ENCODE measurements at regions not wholly inside any gene's neighbourhood (a gene's known extent, or its start where the extent isn't known, plus 50 kb on each side); places are given as distances from the start of the nearest gene placed in this dataset.

- H3K27me3 Mint-ChIP-seq (ENCODE audit: insufficient read depth, unreplicated experiment), result no peaks in the 10 kb centered on the region
- no peak overlapping the region for H3K27ac Mint-ChIP-seq (ENCODE audit: low read depth, unreplicated experiment)
- no TSS peak for BruUV-seq (replicated peaks)
- H3K9me3 Mint-ChIP-seq (ENCODE audit: unreplicated experiment), result no peaks in the 10 kb centered on the region
- intact Hi-C loops (cut with micrococcal nuclease), result no loop called here
- ChIA-PET POLR2A (no interaction called here), CTCF (interaction anchor here (0.7 kb wide), 1 partner anchor 1374 kb away, joined by 3 read pairs; no protein-coding TSS in a partner anchor)
- no peak overlapping the region for H3K4me3 Mint-ChIP-seq (ENCODE audit: unreplicated experiment)
- no peaks in the 10 kb centered on the region for H3K36me3 Mint-ChIP-seq (ENCODE audit: insufficient read depth, unreplicated experiment)
- DNase-seq (ENCODE audit: unreplicated experiment), result peak; percentile 5
- TF ChIP-seq, protein P1, sequence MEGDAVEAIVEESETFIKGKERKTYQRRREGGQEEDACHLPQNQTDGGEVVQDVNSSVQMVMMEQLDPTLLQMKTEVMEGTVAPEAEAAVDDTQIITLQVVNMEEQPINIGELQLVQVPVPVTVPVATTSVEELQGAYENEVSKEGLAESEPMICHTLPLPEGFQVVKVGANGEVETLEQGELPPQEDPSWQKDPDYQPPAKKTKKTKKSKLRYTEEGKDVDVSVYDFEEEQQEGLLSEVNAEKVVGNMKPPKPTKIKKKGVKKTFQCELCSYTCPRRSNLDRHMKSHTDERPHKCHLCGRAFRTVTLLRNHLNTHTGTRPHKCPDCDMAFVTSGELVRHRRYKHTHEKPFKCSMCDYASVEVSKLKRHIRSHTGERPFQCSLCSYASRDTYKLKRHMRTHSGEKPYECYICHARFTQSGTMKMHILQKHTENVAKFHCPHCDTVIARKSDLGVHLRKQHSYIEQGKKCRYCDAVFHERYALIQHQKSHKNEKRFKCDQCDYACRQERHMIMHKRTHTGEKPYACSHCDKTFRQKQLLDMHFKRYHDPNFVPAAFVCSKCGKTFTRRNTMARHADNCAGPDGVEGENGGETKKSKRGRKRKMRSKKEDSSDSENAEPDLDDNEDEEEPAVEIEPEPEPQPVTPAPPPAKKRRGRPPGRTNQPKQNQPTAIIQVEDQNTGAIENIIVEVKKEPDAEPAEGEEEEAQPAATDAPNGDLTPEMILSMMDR (IDR thresholded peaks at IDR 0.05; ENCODE audit: unreplicated experiment), result no peak
- H3K4me1 Mint-ChIP-seq (ENCODE audit: insufficient read depth, unreplicated experiment), result no peaks in the 10 kb centered on the region
Measured at GRCh38 chr16:55116165-55116920, 185.7 kb downstream of the IRX5 start.

DNA sequence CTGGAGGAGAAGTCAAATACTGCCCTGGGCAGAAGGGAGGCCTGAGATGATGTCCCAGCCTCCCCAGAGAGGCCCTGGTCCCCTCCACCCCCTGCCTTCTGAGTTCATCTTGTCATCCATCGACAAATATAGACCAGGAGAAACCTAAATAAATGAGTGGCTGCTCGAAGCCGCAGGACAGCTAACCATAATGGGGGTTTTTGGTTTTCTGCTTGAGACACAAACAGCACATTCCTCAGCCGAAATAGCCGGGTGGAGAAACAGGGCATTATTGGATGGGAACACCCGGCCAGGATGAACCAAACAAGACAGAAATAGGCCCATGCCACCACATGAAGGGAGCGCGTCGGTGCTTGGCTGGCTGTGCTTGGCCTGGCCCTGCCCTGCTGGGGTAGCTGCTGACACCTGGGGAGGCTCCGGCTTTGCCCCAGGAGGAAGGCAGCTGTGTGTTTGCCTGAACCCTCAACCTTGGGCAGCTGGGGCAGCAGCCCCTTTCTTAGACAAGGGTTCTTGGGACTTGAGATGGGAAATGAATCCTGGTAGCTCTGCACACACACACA is 188.1 kb downstream of the IRX5 start:
- Mint-ChIP-seq H3K27me3 (ENCODE audit: insufficient read depth, unreplicated experiment) (no peaks in the 10 kb centered on the region), H3K4me1 (ENCODE audit: insufficient read depth, unreplicated experiment) (no peaks in the 10 kb centered on the region), H3K9me3 (ENCODE audit: unreplicated experiment) (no peaks in the 10 kb centered on the region), H3K4me3 (ENCODE audit: unreplicated experiment) (no peak overlapping the region), H3K36me3 (ENCODE audit: insufficient read depth, unreplicated experiment) (no peaks in the 10 kb centered on the region), H3K27ac (ENCODE audit: low read depth, unreplicated experiment) (no peak overlapping the region)
- POLR2A ChIA-PET, result no interaction called here
- CTCF ChIA-PET, result interaction anchor here (0.6 kb wide), 1 partner anchor 252 kb away, joined by 4 read pairs; no protein-coding TSS in a partner anchor
- intact Hi-C loops (cut with micrococcal nuclease), result no loop called here
- TF ChIP-seq, protein P1 (IDR thresholded peaks at IDR 0.05; ENCODE audit: unreplicated experiment), result no peak
- BruUV-seq (replicated peaks), result no TSS peak
- no peak for DNase-seq (ENCODE audit: unreplicated experiment)

- ChIA-PET CTCF (interaction anchor here (0.6 to 1.3 kb wide), 4 partner anchors 66 to 344 kb away, joined by 4 to 5 read pairs (median 4); no protein-coding TSS in a partner anchor), POLR2A (no interaction called here)
- Mint-ChIP-seq H3K4me1 (ENCODE audit: insufficient read depth, unreplicated experiment) (no peaks in the 10 kb centered on the region), H3K36me3 (ENCODE audit: insufficient read depth, unreplicated experiment) (no peaks in the 10 kb centered on the region), H3K4me3 (ENCODE audit: unreplicated experiment) (no peak overlapping the region), H3K27me3 (ENCODE audit: insufficient read depth, unreplicated experiment) (peaks cover 16% of the 10 kb centered on the region), H3K9me3 (ENCODE audit: unreplicated experiment) (no peaks in the 10 kb centered on the region), H3K27ac (ENCODE audit: low read depth, unreplicated experiment) (no peak overlapping the region)
- BruUV-seq (replicated peaks), result no TSS peak
- DNase-seq (ENCODE audit: unreplicated experiment), result peak; percentile 15
- TF ChIP-seq, protein P1 (IDR thresholded peaks at IDR 0.05; ENCODE audit: unreplicated experiment), result no peak
- intact Hi-C loops (cut with micrococcal nuclease), result no loop called here
Measured at GRCh38 chr16:55120408-55120807, 189.7 kb downstream of the IRX5 start.

DNA sequence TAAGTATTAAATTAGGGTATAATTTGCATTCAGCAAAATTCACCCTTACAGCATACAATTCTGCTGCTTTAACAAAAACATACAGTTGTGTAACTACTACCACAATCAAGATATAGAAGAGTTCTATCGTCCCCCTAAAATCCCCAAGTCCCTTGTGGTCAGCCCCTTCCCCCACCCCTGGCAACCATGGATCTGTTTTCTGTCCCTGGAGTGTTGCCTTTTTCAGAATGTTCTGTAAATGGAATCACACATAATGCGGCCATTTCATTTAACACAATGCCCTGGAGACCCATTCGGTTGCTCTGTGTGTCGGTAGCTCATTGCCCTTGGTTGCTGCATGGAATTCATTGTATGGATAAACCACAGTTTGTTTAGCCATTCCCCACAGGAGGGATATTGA is 190.2 kb downstream of the IRX5 start:
- TF ChIP-seq, protein P1 (IDR thresholded peaks at IDR 0.05; ENCODE audit: unreplicated experiment), result no peak
- Mint-ChIP-seq H3K27ac (ENCODE audit: low read depth, unreplicated experiment) (no peak overlapping the region), H3K27me3 (ENCODE audit: insufficient read depth, unreplicated experiment) (peaks cover 19% of the 10 kb centered on the region), H3K4me3 (ENCODE audit: unreplicated experiment) (no peak overlapping the region), H3K36me3 (ENCODE audit: insufficient read depth, unreplicated experiment) (no peaks in the 10 kb centered on the region), H3K9me3 (ENCODE audit: unreplicated experiment) (no peaks in the 10 kb centered on the region), H3K4me1 (ENCODE audit: insufficient read depth, unreplicated experiment) (no peaks in the 10 kb centered on the region)
- CTCF ChIA-PET, result interaction anchor here (1.0 kb wide), 1 partner anchor 85 kb away, joined by 4 read pairs; no protein-coding TSS in a partner anchor
- POLR2A ChIA-PET, result no interaction called here
- intact Hi-C loops (cut with micrococcal nuclease), result no loop called here
- no peak for DNase-seq (ENCODE audit: unreplicated experiment)
- BruUV-seq (replicated peaks), result no TSS peak
